DND-41 (cell line): ENCODE measurements at regions not wholly inside any gene's neighbourhood (a gene's known extent, or its start where the extent isn't known, plus 50 kb on each side); places are given as distances from the start of the nearest gene placed in this dataset.

Source experiments
- ATAC-seq: fragments of 200-7000 bp; cut with Tn5 transposase; 3 replicates; pipeline ENCODE4 v1.9.1; 2021; ENCODE audit warnings: low read depth; ENCODE audit not compliant: insufficient read depth
- DNase-seq: peaks from one replicate; pipeline ENCODE4 v3.0.0-alpha.2; 2020
- H2AFZ ChIP-seq: 2 replicates; pipeline ENCODE4 v1.6.0; 2012; ENCODE audit warnings: low read depth, low read length
- H3K27ac ChIP-seq: 2 replicates; pipeline ENCODE4 v1.5.1; 2012; ENCODE audit warnings: low read length, inconsistent platforms
- H3K27me3 ChIP-seq: fragments of 200-600 bp; sonication (generic); 2 replicates; pipeline ENCODE4 v1.6.0; 2012; ENCODE audit warnings: low read length, mild to moderate bottlenecking, inconsistent platforms; ENCODE audit not compliant: insufficient read depth, poor library complexity
- H3K36me3 ChIP-seq: 2 replicates; pipeline ENCODE4 v1.5.1; 2012; ENCODE audit warnings: low read length, inconsistent platforms; ENCODE audit not compliant: insufficient read depth
- H3K4me1 ChIP-seq: 2 replicates; pipeline ENCODE4 v1.5.1; 2012; ENCODE audit warnings: mild to moderate bottlenecking, low read length; ENCODE audit not compliant: insufficient read depth
- H3K4me2 ChIP-seq: 2 replicates; pipeline ENCODE4 v1.6.0; 2012; ENCODE audit warnings: mild to moderate bottlenecking, moderate library complexity, low read length, inconsistent platforms; ENCODE audit not compliant: insufficient read depth
- H3K4me3 ChIP-seq, 2 experiments: fragments of 200-600 bp in 1 of 2; shearing (Covaris generic) in 1 of 2; 2 replicates each; pipeline ENCODE4 v1.5.1; 2012 to 2016; ENCODE audit warnings: inconsistent platforms in 2 of 2, low read length in 2 of 2, mild to moderate bottlenecking in 2 of 2, low read depth in 1 of 2, moderate library complexity in 1 of 2
- H3K79me2 ChIP-seq: 2 replicates; pipeline ENCODE4 v1.6.0; 2012; ENCODE audit warnings: low read length, inconsistent platforms; ENCODE audit not compliant: insufficient read depth
- H3K9ac ChIP-seq: 2 replicates; pipeline ENCODE4 v1.6.0; 2012; ENCODE audit warnings: low read depth, mild to moderate bottlenecking, inconsistent platforms, low read length, moderate library complexity
- H3K9me3 ChIP-seq: 2 replicates; pipeline ENCODE4 v1.5.1; 2012; ENCODE audit warnings: low read length, moderate library complexity, mild to moderate bottlenecking, inconsistent platforms; ENCODE audit not compliant: insufficient read depth, severe bottlenecking
- H4K20me1 ChIP-seq: 2 replicates; pipeline ENCODE4 v1.6.0; 2012; ENCODE audit warnings: low read length; ENCODE audit not compliant: insufficient read depth
- CTCF ChIP-seq: IDR thresholded peaks from 2 replicates; pipeline ENCODE4 v1.5.1; 2012; ENCODE audit warnings: borderline replicate concordance, low read length, moderate library complexity, mild to moderate bottlenecking; ENCODE audit not compliant: poor library complexity, severe bottlenecking; ENCODE audit errors: extremely low read depth
- EZH2 ChIP-seq: IDR thresholded peaks from 3 replicates; pipeline ENCODE4 v1.6.1; 2012; ENCODE audit warnings: borderline replicate concordance, low read depth, mild to moderate bottlenecking, moderate library complexity, low read length, inconsistent platforms; ENCODE audit not compliant: severe bottlenecking

GRCh38 chr5:163822548-163822947 lies 317.1 kb downstream of the MAT2B start:
- H3K79me2 ChIP-seq, result no peaks in the 10 kb centered on the region
- ATAC-seq (no peak), DNase-seq (no peak)
- no peak overlapping the region for H3K27ac ChIP-seq
- no peaks in the 10 kb centered on the region for H4K20me1 ChIP-seq
- TF ChIP-seq CTCF (no peak), EZH2 (no peak)
- no peaks in the 10 kb centered on the region for H3K27me3 ChIP-seq
- H3K36me3 ChIP-seq, result no peaks in the 10 kb centered on the region
- no peak overlapping the region for H2AFZ ChIP-seq
- no peaks in the 10 kb centered on the region for H3K4me1 ChIP-seq
- no peak overlapping the region for H3K4me3 ChIP-seq
- no peaks in the 10 kb centered on the region for H3K9me3 ChIP-seq
- no peak overlapping the region for H3K4me2 ChIP-seq
- no peak overlapping the region for H3K9ac ChIP-seq

- Histone ChIP-seq H3K9ac (no peak overlapping the region), H2AFZ (no peak overlapping the region), H3K79me2 (no peaks in the 10 kb centered on the region), H3K4me2 (no peak overlapping the region), H4K20me1 (no peaks in the 10 kb centered on the region), H3K4me3 (no peak overlapping the region), H3K4me1 (no peaks in the 10 kb centered on the region), H3K9me3 (no peaks in the 10 kb centered on the region), H3K27me3 (no peaks in the 10 kb centered on the region), H3K36me3 (no peaks in the 10 kb centered on the region), H3K27ac (no peak overlapping the region)
- no peak for ATAC-seq
- TF ChIP-seq EZH2 (no peak), CTCF (no peak)
- DNase-seq, result no peak
Measured at GRCh38 chr5:163825661-163826060, 320.2 kb downstream of the MAT2B start.

GRCh38 chr5:163826201-163826600 lies 320.8 kb downstream of the MAT2B start:
- no peak for ATAC-seq
- H4K20me1 ChIP-seq, result no peaks in the 10 kb centered on the region
- H3K4me3 ChIP-seq, result no peak overlapping the region
- DNase-seq, result no peak
- no peaks in the 10 kb centered on the region for H3K27me3 ChIP-seq
- no peaks in the 10 kb centered on the region for H3K9me3 ChIP-seq
- no peaks in the 10 kb centered on the region for H3K36me3 ChIP-seq
- no peak overlapping the region for H3K27ac ChIP-seq
- H2AFZ ChIP-seq, result no peak overlapping the region
- H3K9ac ChIP-seq, result no peak overlapping the region
- no peak overlapping the region for H3K4me2 ChIP-seq
- H3K4me1 ChIP-seq, result no peaks in the 10 kb centered on the region
- no peaks in the 10 kb centered on the region for H3K79me2 ChIP-seq
- no peak for TF ChIP-seq CTCF
- TF ChIP-seq EZH2, result no peak

GRCh38 chr5:163832155-163832554 lies 326.7 kb downstream of the MAT2B start:
- no peak overlapping the region for H3K4me3 ChIP-seq
- no peak for TF ChIP-seq CTCF
- TF ChIP-seq EZH2, result no peak
- H3K36me3 ChIP-seq, result no peaks in the 10 kb centered on the region
- no peaks in the 10 kb centered on the region for H3K4me1 ChIP-seq
- H2AFZ ChIP-seq, result no peak overlapping the region
- H3K79me2 ChIP-seq, result no peaks in the 10 kb centered on the region
- ATAC-seq (no peak), DNase-seq (no peak)
- no peaks in the 10 kb centered on the region for H4K20me1 ChIP-seq
- H3K9ac ChIP-seq, result no peak overlapping the region
- no peaks in the 10 kb centered on the region for H3K9me3 ChIP-seq
- no peak overlapping the region for H3K27ac ChIP-seq
- no peak overlapping the region for H3K4me2 ChIP-seq
- H3K27me3 ChIP-seq, result no peaks in the 10 kb centered on the region
